GM12878 (cell line): ENCODE measurements at regions not wholly inside any gene's neighbourhood (a gene's known extent, or its start where the extent isn't known, plus 50 kb on each side); places are given as distances from the start of the nearest gene placed in this dataset.
A peak's percentile ranks its signal among the peaks of the same experiment; 100 is the strongest.
"Not testable (repeated sequence)": the region's sequence is repeated elsewhere in the genome, so short reads cannot be mapped to it uniquely, and the experiment has no call there.

ENCODE experiments used
- ATAC-seq: fragments of 200-7000 bp; cut with Tn5 transposase; 3 replicates; pipeline ENCODE4 v1.9.1; 2020; ENCODE audit warnings: mild to moderate bottlenecking, moderate library complexity
- BruUV-seq: library from RNA; stranded (reverse); fragments of 400-500 nt; replicated peaks from 2 replicates; lab custom pipeline; 2021; lab: Mats Ljungman, UMichigan
- CTCF ChIA-PET: fragments of 300-600 bp; sonication (Branson Sonifier 250); formaldehyde crosslinking; extraction: SDS; loops from one replicate; lab custom pipeline; 2021; ENCODE audit warnings: inconsistent platforms; lab: Yijun Ruan, JAX
- POLR2A ChIA-PET: fragments of 350-600 bp; formaldehyde crosslinking; extraction: SDS; loops from one replicate; lab custom pipeline; 2021; ENCODE audit warnings: inconsistent platforms; lab: Charles Lee
- RAD21 ChIA-PET: fragments of 300-600 bp; sonication (Branson Sonifier 250); formaldehyde crosslinking; loops from one replicate; lab custom pipeline; 2023; ENCODE audit warnings: antibody characterized with exemption; ENCODE audit not compliant: unreplicated experiment; lab: Charles Lee
- SMC1A ChIA-PET: fragments of 300-600 bp; sonication (Branson Sonifier 250); formaldehyde crosslinking; loops from one replicate; lab custom pipeline; 2023; ENCODE audit not compliant: unreplicated experiment, uncharacterized antibody; lab: Charles Lee
- DNase-seq: peaks from one replicate; pipeline ENCODE4 v3.0.0-alpha.2; 2011; ENCODE audit warnings: low read depth, low spot score
- FAIRE-seq: peaks from 3 replicates; lab custom pipeline; 2011; peaks lifted over from hg19 to GRCh38; lab: Jason Lieb, UNC
- H2AFZ ChIP-seq: 2 replicates; pipeline ENCODE4 v1.6.0; 2011; ENCODE audit warnings: low read depth, low read length, control low read depth; ENCODE audit not compliant: control insufficient read depth
- H3K27ac ChIP-seq: 2 replicates; pipeline ENCODE4 v1.5.1; 2011; ENCODE audit warnings: control low read depth; ENCODE audit not compliant: control insufficient read depth, insufficient read depth
- H3K27me3 ChIP-seq, 2 experiments: replicated peaks in 1 of 2; 2 replicates each; pipeline versions ENCODE4 v1.6.0 to v1.6.1; 2011; ENCODE audit warnings: low read length in 1 of 2; ENCODE audit not compliant: control insufficient read depth in 2 of 2, insufficient read depth in 2 of 2
- H3K36me3 ChIP-seq, 2 experiments: 2 replicates each; pipeline ENCODE4 v1.5.1; 2011; ENCODE audit warnings: low read length in 1 of 2; ENCODE audit not compliant: control insufficient read depth in 2 of 2, insufficient read depth in 2 of 2
- H3K4me1 ChIP-seq: 2 replicates; pipeline ENCODE4 v1.6.1; 2011; ENCODE audit warnings: mild to moderate bottlenecking, low read length, moderate library complexity, mixed read lengths; ENCODE audit not compliant: control insufficient read depth, insufficient read depth
- H3K4me2 ChIP-seq: 2 replicates; pipeline ENCODE4 v1.6.0; 2011; ENCODE audit warnings: control low read depth; ENCODE audit not compliant: control insufficient read depth, insufficient read depth
- H3K4me3 ChIP-seq: fragments of 200-600 bp; sonication (generic); 2 replicates; pipeline ENCODE4 v1.5.1; 2016
- H3K79me2 ChIP-seq: 2 replicates; pipeline ENCODE4 v1.6.0; 2011; ENCODE audit warnings: low read length; ENCODE audit not compliant: control insufficient read depth, insufficient read depth
- H3K9ac ChIP-seq: 2 replicates; pipeline ENCODE4 v1.8.0; 2011; ENCODE audit warnings: low read length, control low read depth, mixed read lengths; ENCODE audit not compliant: control insufficient read depth, insufficient read depth
- H3K9me3 ChIP-seq: replicated peaks from 3 replicates; pipeline ENCODE4 v1.5.1; 2011; ENCODE audit warnings: mild to moderate bottlenecking, low read length; ENCODE audit not compliant: control insufficient read depth, insufficient read depth
- H4K20me1 ChIP-seq: 2 replicates; pipeline ENCODE4 v1.6.0; 2011; ENCODE audit not compliant: control insufficient read depth, insufficient read depth
- NFYA ChIP-seq: IDR thresholded peaks from 2 replicates; pipeline ENCODE4 v1.6.1; 2011; ENCODE audit warnings: low read depth, mild to moderate bottlenecking, low read length, improper control_type of control experiment, borderline replicate concordance
- RCOR1 ChIP-seq: conservative IDR thresholded peaks from 2 replicates; pipeline ENCODE4 v1.6.1; 2012; ENCODE audit warnings: low read depth, low read length, improper control_type of control experiment
- RUNX3 ChIP-seq: IDR thresholded peaks from 2 replicates; pipeline ENCODE4 v1.6.1; 2012; ENCODE audit warnings: low read length, inconsistent platforms
- ZSCAN29 ChIP-seq: fragments of 450-650 bp; IDR thresholded peaks from 2 replicates; pipeline ENCODE4 v1.6.1; 2017; ENCODE audit warnings: mild to moderate bottlenecking, moderate library complexity
- WGBS: methylation state at CpG from one replicate; pipeline ENCODE4 v1.1.6; 2016; ENCODE audit warnings: low lambda C conversion rate; ENCODE audit not compliant: insufficient replicate concordance, insufficient coverage; ENCODE audit errors: missing lambda C conversion rate; 5-methylcytosine and 5-hydroxymethylcytosine counted together
- in situ Hi-C: fragments of 300-500 bp; cut with MboI; formaldehyde crosslinking; loops from 9 replicates; pipeline ENCODE4 v1.14.3; 2018; ENCODE audit warnings: mixed read lengths
- intact Hi-C: fragments of 100-400 bp; cut with micrococcal nuclease; formaldehyde crosslinking; loops from one replicate; pipeline ENCODE4 v1.14.2; 2022; ENCODE audit not compliant: unreplicated experiment
- TF ChIP-seq, protein P1 (sequence below): IDR thresholded peaks from 2 replicates; pipeline ENCODE4 v1.6.1; 2012; ENCODE audit warnings: mild to moderate bottlenecking, low read depth, low read length
- TF ChIP-seq, protein P2 (sequence below): IDR thresholded peaks from 2 replicates; pipeline ENCODE4 v1.6.1; 2012; ENCODE audit warnings: low read depth, low read length, improper control_type of control experiment

DNA sequence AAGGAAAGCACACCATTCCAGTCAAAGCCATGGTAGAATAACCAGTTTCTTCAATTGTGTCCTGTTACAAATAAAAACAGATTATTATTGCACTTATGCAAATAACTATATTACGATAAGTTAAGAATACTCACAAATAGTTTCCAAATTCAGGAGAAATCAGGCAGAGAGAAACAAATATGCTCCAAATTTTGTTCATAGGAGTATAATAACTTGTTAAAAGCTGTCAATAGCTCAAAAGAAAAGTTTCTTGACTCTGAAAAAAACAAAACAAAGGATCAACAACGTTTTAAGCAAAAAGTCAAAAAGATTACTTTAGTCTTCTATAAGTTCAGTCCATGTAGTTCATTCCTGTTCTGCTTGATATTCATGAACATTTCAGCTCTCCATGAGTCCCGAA, 59.7 kb upstream of the BDH1 start (continued):
- TF ChIP-seq RCOR1: no peak
- TF ChIP-seq, protein P1, sequence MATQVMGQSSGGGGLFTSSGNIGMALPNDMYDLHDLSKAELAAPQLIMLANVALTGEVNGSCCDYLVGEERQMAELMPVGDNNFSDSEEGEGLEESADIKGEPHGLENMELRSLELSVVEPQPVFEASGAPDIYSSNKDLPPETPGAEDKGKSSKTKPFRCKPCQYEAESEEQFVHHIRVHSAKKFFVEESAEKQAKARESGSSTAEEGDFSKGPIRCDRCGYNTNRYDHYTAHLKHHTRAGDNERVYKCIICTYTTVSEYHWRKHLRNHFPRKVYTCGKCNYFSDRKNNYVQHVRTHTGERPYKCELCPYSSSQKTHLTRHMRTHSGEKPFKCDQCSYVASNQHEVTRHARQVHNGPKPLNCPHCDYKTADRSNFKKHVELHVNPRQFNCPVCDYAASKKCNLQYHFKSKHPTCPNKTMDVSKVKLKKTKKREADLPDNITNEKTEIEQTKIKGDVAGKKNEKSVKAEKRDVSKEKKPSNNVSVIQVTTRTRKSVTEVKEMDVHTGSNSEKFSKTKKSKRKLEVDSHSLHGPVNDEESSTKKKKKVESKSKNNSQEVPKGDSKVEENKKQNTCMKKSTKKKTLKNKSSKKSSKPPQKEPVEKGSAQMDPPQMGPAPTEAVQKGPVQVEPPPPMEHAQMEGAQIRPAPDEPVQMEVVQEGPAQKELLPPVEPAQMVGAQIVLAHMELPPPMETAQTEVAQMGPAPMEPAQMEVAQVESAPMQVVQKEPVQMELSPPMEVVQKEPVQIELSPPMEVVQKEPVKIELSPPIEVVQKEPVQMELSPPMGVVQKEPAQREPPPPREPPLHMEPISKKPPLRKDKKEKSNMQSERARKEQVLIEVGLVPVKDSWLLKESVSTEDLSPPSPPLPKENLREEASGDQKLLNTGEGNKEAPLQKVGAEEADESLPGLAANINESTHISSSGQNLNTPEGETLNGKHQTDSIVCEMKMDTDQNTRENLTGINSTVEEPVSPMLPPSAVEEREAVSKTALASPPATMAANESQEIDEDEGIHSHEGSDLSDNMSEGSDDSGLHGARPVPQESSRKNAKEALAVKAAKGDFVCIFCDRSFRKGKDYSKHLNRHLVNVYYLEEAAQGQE: no peak
- TF ChIP-seq, protein P2, sequence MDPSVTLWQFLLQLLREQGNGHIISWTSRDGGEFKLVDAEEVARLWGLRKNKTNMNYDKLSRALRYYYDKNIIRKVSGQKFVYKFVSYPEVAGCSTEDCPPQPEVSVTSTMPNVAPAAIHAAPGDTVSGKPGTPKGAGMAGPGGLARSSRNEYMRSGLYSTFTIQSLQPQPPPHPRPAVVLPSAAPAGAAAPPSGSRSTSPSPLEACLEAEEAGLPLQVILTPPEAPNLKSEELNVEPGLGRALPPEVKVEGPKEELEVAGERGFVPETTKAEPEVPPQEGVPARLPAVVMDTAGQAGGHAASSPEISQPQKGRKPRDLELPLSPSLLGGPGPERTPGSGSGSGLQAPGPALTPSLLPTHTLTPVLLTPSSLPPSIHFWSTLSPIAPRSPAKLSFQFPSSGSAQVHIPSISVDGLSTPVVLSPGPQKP: no peak
- no peak for TF ChIP-seq NFYA
- TF ChIP-seq ZSCAN29: no peak
- TF ChIP-seq RUNX3: no peak

DNA sequence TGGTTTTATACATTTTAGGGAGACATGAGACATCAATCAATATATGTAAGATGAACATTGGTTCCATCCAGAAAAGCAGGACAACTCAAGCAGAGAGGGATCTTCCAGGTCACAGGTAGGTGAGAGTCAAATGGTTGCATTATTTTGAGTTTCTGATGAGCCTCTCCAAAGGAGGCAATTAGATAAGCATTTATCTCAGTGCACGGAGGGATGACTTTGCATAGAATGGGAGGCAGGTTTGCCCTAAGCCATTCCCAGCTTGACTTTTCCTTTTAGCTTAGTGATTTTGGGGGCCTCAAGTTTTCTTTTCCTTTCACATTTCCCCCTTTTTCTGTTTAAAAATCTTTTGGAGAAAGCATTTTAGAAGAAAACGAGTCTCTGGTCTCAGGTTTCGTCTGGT, 58.4 kb upstream of the BDH1 start:
- H3K4me1 ChIP-seq, H3K9ac ChIP-seq, intact Hi-C loops, H3K27me3 ChIP-seq, in situ Hi-C loops, RAD21 ChIA-PET, H3K4me3 ChIP-seq, H4K20me1 ChIP-seq, H3K27ac ChIP-seq, POLR2A ChIA-PET, H3K4me2 ChIP-seq, H3K79me2 ChIP-seq, H3K9me3 ChIP-seq, FAIRE-seq, DNase-seq, H2AFZ ChIP-seq, ATAC-seq: not testable (repeated sequence)
- WGBS: 100% methylated on average over 3 of the region's 3 CpGs
- peaks cover 1 to 11% of the 10 kb centered on the region in 2 experiments; a peak in 2 of 4 replicates for H3K36me3 ChIP-seq
- CTCF ChIA-PET: interaction anchor here (0.7 to 7.9 kb wide), 3 partner anchors 15 to 410 kb away, joined by 3 to 59 read pairs (median 3); no protein-coding TSS in a partner anchor
- SMC1A ChIA-PET: interaction anchor here (0.8 kb wide), 1 partner anchor 9 kb away, joined by 3 read pairs; no protein-coding TSS in a partner anchor
- TSS peak; percentile 10 for BruUV-seq
